ENCODE measurements at regions not wholly inside any gene's neighbourhood (a gene's known extent, or its start where the extent isn't known, plus 50 kb on each side); places are given as distances from the start of the nearest gene placed in this dataset.

DNA sequence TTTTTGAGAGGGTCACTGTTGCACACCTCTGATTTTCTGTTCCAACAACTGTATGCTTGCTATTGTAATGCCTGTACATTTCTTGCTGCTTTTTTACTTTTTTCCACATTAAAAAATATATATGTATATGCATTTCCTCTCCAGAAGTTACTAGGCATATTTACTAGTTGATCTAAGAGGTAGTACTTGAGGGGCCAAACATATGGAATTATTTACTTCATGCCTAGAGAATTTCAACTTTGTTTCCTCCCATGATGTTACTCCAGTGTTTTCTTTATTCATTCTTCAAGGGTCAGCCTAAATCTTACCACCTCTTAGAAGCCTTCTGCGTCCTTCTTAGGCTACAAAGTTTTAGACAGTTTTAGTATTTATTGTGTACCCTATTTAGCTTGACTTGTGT lies 122.7 kb downstream of the NMUR2 start:
- TF ChIP-seq, protein P1, sequence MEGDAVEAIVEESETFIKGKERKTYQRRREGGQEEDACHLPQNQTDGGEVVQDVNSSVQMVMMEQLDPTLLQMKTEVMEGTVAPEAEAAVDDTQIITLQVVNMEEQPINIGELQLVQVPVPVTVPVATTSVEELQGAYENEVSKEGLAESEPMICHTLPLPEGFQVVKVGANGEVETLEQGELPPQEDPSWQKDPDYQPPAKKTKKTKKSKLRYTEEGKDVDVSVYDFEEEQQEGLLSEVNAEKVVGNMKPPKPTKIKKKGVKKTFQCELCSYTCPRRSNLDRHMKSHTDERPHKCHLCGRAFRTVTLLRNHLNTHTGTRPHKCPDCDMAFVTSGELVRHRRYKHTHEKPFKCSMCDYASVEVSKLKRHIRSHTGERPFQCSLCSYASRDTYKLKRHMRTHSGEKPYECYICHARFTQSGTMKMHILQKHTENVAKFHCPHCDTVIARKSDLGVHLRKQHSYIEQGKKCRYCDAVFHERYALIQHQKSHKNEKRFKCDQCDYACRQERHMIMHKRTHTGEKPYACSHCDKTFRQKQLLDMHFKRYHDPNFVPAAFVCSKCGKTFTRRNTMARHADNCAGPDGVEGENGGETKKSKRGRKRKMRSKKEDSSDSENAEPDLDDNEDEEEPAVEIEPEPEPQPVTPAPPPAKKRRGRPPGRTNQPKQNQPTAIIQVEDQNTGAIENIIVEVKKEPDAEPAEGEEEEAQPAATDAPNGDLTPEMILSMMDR (IDR thresholded peaks at IDR 0.05; ENCODE audit: low read depth, low read length) = no peak
- TF ChIP-seq, protein P2, sequence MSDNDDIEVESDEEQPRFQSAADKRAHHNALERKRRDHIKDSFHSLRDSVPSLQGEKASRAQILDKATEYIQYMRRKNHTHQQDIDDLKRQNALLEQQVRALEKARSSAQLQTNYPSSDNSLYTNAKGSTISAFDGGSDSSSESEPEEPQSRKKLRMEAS (IDR thresholded peaks at IDR 0.05; ENCODE audit: low read depth, low read length) = no peak
- TF ChIP-seq POLR2A (IDR thresholded peaks at IDR 0.05; ENCODE audit: extremely low read depth, insufficient read length) (no peak), MYC (IDR thresholded peaks at IDR 0.05; ENCODE audit: low read depth, low read length) (no peak)

Measured in NB4 (cell line).